ENCODE measurements at regions not wholly inside any gene's neighbourhood (a gene's known extent, or its start where the extent isn't known, plus 50 kb on each side); places are given as distances from the start of the nearest gene placed in this dataset.

- H3K27ac ChIP-seq (ENCODE audit: extremely low read length, insufficient read depth, low read length), result no peak overlapping the region
- intact Hi-C loops (cut with micrococcal nuclease; ENCODE audit: unreplicated experiment) (no loop called here), in situ Hi-C loops (cut with HindIII; ENCODE audit: extremely low pct_ligation_motif_present, low pct_unique_long_range_greater_than_20kb) (no loop called here)
- no peak; the same call in 1 of the 3 replicates for ATAC-seq
- no peaks in the 10 kb centered on the region for H3K79me2 ChIP-seq (ENCODE audit: insufficient read depth, low read length)
- H3K9me3 ChIP-seq (ENCODE audit: low read length), result no peaks in the 10 kb centered on the region
- no peaks in the 10 kb centered on the region for H3K36me3 ChIP-seq (replicated peaks in 1 of 2; ENCODE audit: control insufficient read depth in 1 of 2, insufficient read depth in 2 of 2, low read length in 2 of 2)
- WGBS (ENCODE audit: low lambda C conversion rate), result 56% methylated on average over 26 of the region's 28 CpGs
- H3K4me3 ChIP-seq (replicated peaks in 1 of 3; ENCODE audit: insufficient read depth in 1 of 3, low read depth in 2 of 3, low read length in 3 of 3), result no peak overlapping the region
- H3K4me1 ChIP-seq (ENCODE audit: insufficient read depth, low read length), result no peaks in the 10 kb centered on the region
- POLR2A ChIA-PET, result no interaction called here
- no peak for FAIRE-seq
- peaks cover 5 to 34% of the 10 kb centered on the region in 2 experiments; a peak in 4 of 5 replicates for H3K27me3 ChIP-seq (ENCODE audit: control insufficient read depth in 1 of 2, insufficient read depth in 2 of 2, low read length in 2 of 2)
- no peaks in the 10 kb centered on the region for H4K20me1 ChIP-seq (ENCODE audit: insufficient read depth, low read length)
- no peak overlapping the region for H2AFZ ChIP-seq (ENCODE audit: low read length)
- CTCF ChIA-PET (ENCODE audit: low intra/inter-chr PET ratio, low total read pairs), result no interaction called here
- H3K9ac ChIP-seq (ENCODE audit: insufficient read depth, low read depth, low read length), result no peak overlapping the region
- no peak for DNase-seq (ENCODE audit: low spot score)
- peak; percentile 38; the same call in 1 of the 2 replicates for TF ChIP-seq CTCF (CRISPR knock-in tag; IDR thresholded peaks at IDR 0.05)
- no peak for TF ChIP-seq SCMH1 (CRISPR knock-in tag; IDR thresholded peaks at IDR 0.05; ENCODE audit: borderline replicate concordance)
- peak; percentile 80 for TF ChIP-seq ZNF574 (CRISPR knock-in tag; IDR thresholded peaks at IDR 0.05)
- TF ChIP-seq GPBP1L1 (CRISPR knock-in tag; IDR thresholded peaks at IDR 0.05), result no peak
- peak; percentile 41 for TF ChIP-seq STAG1 (CRISPR knock-in tag; IDR thresholded peaks at IDR 0.05)
- H3K4me2 ChIP-seq (ENCODE audit: low read depth, low read length), result no peak overlapping the region
- BruUV-seq (replicated peaks), result no TSS peak
Observed at GRCh38 chr7:156074982-156075615, 262.8 kb upstream of the SHH start.

All from HepG2 (cell line).